RWPE2 (cell line): ENCODE measurements at regions not wholly inside any gene's neighbourhood (a gene's known extent, or its start where the extent isn't known, plus 50 kb on each side); places are given as distances from the start of the nearest gene placed in this dataset.

Source experiments
- ATAC-seq: fragments of 200-7000 bp; cut with Tn5 transposase; 3 replicates; pipeline ENCODE4 v1.9.1; 2021; ENCODE audit warnings: low read depth
- DNase-seq: peaks from one replicate; pipeline ENCODE4 v3.0.0-alpha.2; 2020; ENCODE audit warnings: low spot score
- H3K27ac ChIP-seq: fragments of 450-650 bp; 2 replicates; pipeline ENCODE4 v1.5.1; 2017; ENCODE audit warnings: mild to moderate bottlenecking; ENCODE audit not compliant: poor library complexity, severe bottlenecking
- H3K27me3 ChIP-seq: fragments of 250-450 bp; sonication (Bioruptor Pico); 2 replicates; pipeline ENCODE4 v1.5.1; 2021; ENCODE audit warnings: mild to moderate bottlenecking, moderate library complexity; ENCODE audit not compliant: insufficient read depth, poor library complexity, severe bottlenecking
- H3K36me3 ChIP-seq: fragments of 250-450 bp; sonication (Bioruptor Pico); 2 replicates; pipeline ENCODE4 v1.5.1; 2020; ENCODE audit warnings: low read depth, mild to moderate bottlenecking, moderate library complexity
- H3K4me1 ChIP-seq: fragments of 250-450 bp; sonication (Bioruptor Pico); 2 replicates; pipeline ENCODE4 v1.5.1; 2021; ENCODE audit warnings: mild to moderate bottlenecking, moderate library complexity; ENCODE audit not compliant: insufficient read depth, poor library complexity, severe bottlenecking
- H3K4me3 ChIP-seq: fragments of 250-450 bp; sonication (Bioruptor Pico); 2 replicates; pipeline ENCODE4 v1.5.1; 2021; ENCODE audit warnings: mild to moderate bottlenecking, moderate library complexity; ENCODE audit not compliant: severe bottlenecking
- H3K9me3 ChIP-seq: fragments of 250-450 bp; sonication (Bioruptor Pico); 2 replicates; pipeline ENCODE4 v1.5.1; 2021; ENCODE audit warnings: mild to moderate bottlenecking, moderate library complexity; ENCODE audit not compliant: severe bottlenecking
- CTCF ChIP-seq: fragments of 450-650 bp; IDR thresholded peaks from one replicate; pipeline ENCODE4 v1.5.1; 2017; ENCODE audit warnings: mild to moderate bottlenecking, moderate library complexity; ENCODE audit not compliant: poor library complexity, severe bottlenecking

- H3K27me3 ChIP-seq: no peaks in the 10 kb centered on the region
- DNase-seq (no peak), ATAC-seq (no peak)
- no peak for TF ChIP-seq CTCF
- no peak overlapping the region for H3K27ac ChIP-seq
- no peak overlapping the region for H3K4me3 ChIP-seq
- no peaks in the 10 kb centered on the region for H3K36me3 ChIP-seq
- H3K4me1 ChIP-seq: no peaks in the 10 kb centered on the region
- no peaks in the 10 kb centered on the region for H3K9me3 ChIP-seq
These were observed 422.0 kb upstream of the ID2 start for GRCh38 chr2:8259841-8260178.

- no peak overlapping the region for H3K4me3 ChIP-seq
- H3K36me3 ChIP-seq: no peaks in the 10 kb centered on the region
- TF ChIP-seq CTCF: no peak
- ATAC-seq: no peak
- no peak for DNase-seq
- no peaks in the 10 kb centered on the region for H3K9me3 ChIP-seq
- H3K27ac ChIP-seq: no peak overlapping the region
- H3K4me1 ChIP-seq: no peaks in the 10 kb centered on the region
- H3K27me3 ChIP-seq: no peaks in the 10 kb centered on the region
These were observed 421.6 kb upstream of the ID2 start for GRCh38 chr2:8260213-8260612.

- H3K36me3 ChIP-seq: no peaks in the 10 kb centered on the region
- no peak for DNase-seq
- H3K9me3 ChIP-seq: no peaks in the 10 kb centered on the region
- H3K27ac ChIP-seq: no peak overlapping the region
- no peaks in the 10 kb centered on the region for H3K4me1 ChIP-seq
- no peak for ATAC-seq
- no peaks in the 10 kb centered on the region for H3K27me3 ChIP-seq
- no peak overlapping the region for H3K4me3 ChIP-seq
- TF ChIP-seq CTCF: no peak
These were observed 418.0 kb upstream of the ID2 start for GRCh38 chr2:8263901-8264300.

- H3K27me3 ChIP-seq: no peaks in the 10 kb centered on the region
- DNase-seq: no peak
- H3K27ac ChIP-seq: no peak overlapping the region
- no peak for ATAC-seq
- no peaks in the 10 kb centered on the region for H3K4me1 ChIP-seq
- no peaks in the 10 kb centered on the region for H3K36me3 ChIP-seq
- H3K4me3 ChIP-seq: no peak overlapping the region
- no peak for TF ChIP-seq CTCF
- no peaks in the 10 kb centered on the region for H3K9me3 ChIP-seq
These were observed 416.9 kb upstream of the ID2 start for GRCh38 chr2:8264981-8265380.

GRCh38 chr2:8265476-8266226, 416.2 kb upstream of the ID2 start:
- TF ChIP-seq CTCF: no peak
- H3K4me1 ChIP-seq: no peaks in the 10 kb centered on the region
- H3K27me3 ChIP-seq: no peaks in the 10 kb centered on the region
- H3K9me3 ChIP-seq: no peaks in the 10 kb centered on the region
- DNase-seq (no peak), ATAC-seq (no peak)
- H3K27ac ChIP-seq: no peak overlapping the region
- no peak overlapping the region for H3K4me3 ChIP-seq
- H3K36me3 ChIP-seq: no peaks in the 10 kb centered on the region
